ENCODE measurements at regions not wholly inside any gene's neighbourhood (a gene's known extent, or its start where the extent isn't known, plus 50 kb on each side); places are given as distances from the start of the nearest gene placed in this dataset.

DNA sequence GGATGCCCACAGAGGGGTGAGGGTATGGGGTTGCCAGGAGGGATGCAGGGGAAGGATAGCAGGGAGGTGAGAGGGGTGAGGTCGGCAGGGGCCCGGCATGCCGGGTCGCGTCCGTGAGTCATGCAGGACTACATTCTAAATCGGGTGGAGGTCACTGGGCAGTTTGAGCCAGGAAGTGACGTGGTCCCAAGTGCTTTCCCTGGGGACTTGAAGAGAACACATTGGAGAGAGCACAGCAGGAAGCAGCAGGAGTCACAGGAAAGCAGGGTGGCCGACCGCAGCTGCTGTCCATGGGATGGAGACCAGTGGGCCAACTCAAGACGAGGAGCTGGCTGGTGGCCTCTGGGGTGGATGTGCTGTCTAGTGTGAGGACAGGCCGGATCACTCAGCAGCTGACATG, 92.0 kb upstream of the WASF3 start:
- TF ChIP-seq POLR2AphosphoS5 (IDR thresholded peaks at IDR 0.05; ENCODE audit: borderline replicate concordance, low read depth, low read length) (no peak), EZH2 (IDR thresholded peaks at IDR 0.05) (no peak), FOXP2 (optimal IDR thresholded peaks at IDR 0.05; ENCODE audit: control extremely low read depth, extremely low read length, insufficient read depth) (no peak)
